ENCODE measurements at regions not wholly inside any gene's neighbourhood (a gene's known extent, or its start where the extent isn't known, plus 50 kb on each side); places are given as distances from the start of the nearest gene placed in this dataset.

GRCh38 chr1:209232197-209232596 is 351.3 kb upstream of the CAMK1G start:
- Mint-ChIP-seq H3K27ac (no peak overlapping the region), H3K36me3 (ENCODE audit: low read depth) (no peaks in the 10 kb centered on the region), H3K9me3 (peaks cover 4% of the 10 kb centered on the region), H3K4me3 (no peak overlapping the region), H3K4me1 (ENCODE audit: low read depth) (no peaks in the 10 kb centered on the region), H3K27me3 (peaks cover 9% of the 10 kb centered on the region)
- POLR2A ChIA-PET = no interaction called here
- DNase-seq (no peak), ATAC-seq (no peak)
- CTCF ChIA-PET = interaction anchor here (1.3 kb wide), 1 partner anchor 14 kb away, joined by 3 read pairs; no protein-coding TSS in a partner anchor
- intact Hi-C loops (cut with micrococcal nuclease) = no loop called here
- TF ChIP-seq CTCF (IDR thresholded peaks at IDR 0.05) = no peak

- H3K4me1 Mint-ChIP-seq (ENCODE audit: low read depth) = no peaks in the 10 kb centered on the region
- no peak overlapping the region for H3K27ac Mint-ChIP-seq
- CTCF ChIA-PET = interaction anchor here (1.3 kb wide), 1 partner anchor 13 kb away, joined by 3 read pairs; no protein-coding TSS in a partner anchor
Observed at GRCh38 chr1:209232759-209233158, 350.8 kb upstream of the CAMK1G start.

GRCh38 chr1:209235166-209235565 is 348.3 kb upstream of the CAMK1G start:
- no peak for ATAC-seq
- no peaks in the 10 kb centered on the region for H3K4me1 Mint-ChIP-seq (ENCODE audit: low read depth)
- intact Hi-C loops (cut with micrococcal nuclease) = no loop called here
- peaks cover 4% of the 10 kb centered on the region for H3K9me3 Mint-ChIP-seq
- H3K4me3 Mint-ChIP-seq = no peak overlapping the region
- no peaks in the 10 kb centered on the region for H3K36me3 Mint-ChIP-seq (ENCODE audit: low read depth)
- no peak overlapping the region for H3K27ac Mint-ChIP-seq
- peaks cover 7% of the 10 kb centered on the region for H3K27me3 Mint-ChIP-seq
- ChIA-PET CTCF (interaction anchor here (1.0 to 2.3 kb wide), 2 partner anchors 14 to 28 kb away, joined by 4 to 9 read pairs; no protein-coding TSS in a partner anchor), POLR2A (no interaction called here)
- no peak for DNase-seq
- no peak for TF ChIP-seq CTCF (IDR thresholded peaks at IDR 0.05)

More at GRCh38 chr1:209232759-209233158, 350.8 kb upstream of the CAMK1G start:
- no peaks in the 10 kb centered on the region for H3K36me3 Mint-ChIP-seq (ENCODE audit: low read depth)
- H3K4me3 Mint-ChIP-seq = no peak overlapping the region
- POLR2A ChIA-PET = no interaction called here
- no peak for ATAC-seq
- no peak for DNase-seq
- TF ChIP-seq CTCF (IDR thresholded peaks at IDR 0.05) = no peak
- peaks cover 9% of the 10 kb centered on the region for H3K27me3 Mint-ChIP-seq
- H3K9me3 Mint-ChIP-seq = peaks cover 4% of the 10 kb centered on the region
- intact Hi-C loops (cut with micrococcal nuclease) = no loop called here

- H3K27ac Mint-ChIP-seq = no peak overlapping the region
- ChIA-PET CTCF (interaction anchor here (1.5 to 3.1 kb wide), 2 partner anchors 10 to 14 kb away, joined by 4 to 24 read pairs; no protein-coding TSS in a partner anchor), POLR2A (no interaction called here)
- no peaks in the 10 kb centered on the region for H3K4me1 Mint-ChIP-seq (ENCODE audit: low read depth)
- peaks cover 2% of the 10 kb centered on the region for H3K27me3 Mint-ChIP-seq
- DNase-seq = no peak
- intact Hi-C loops (cut with micrococcal nuclease) = no loop called here
- H3K9me3 Mint-ChIP-seq = no peaks in the 10 kb centered on the region
- TF ChIP-seq CTCF (IDR thresholded peaks at IDR 0.05) = no peak
- no peaks in the 10 kb centered on the region for H3K36me3 Mint-ChIP-seq (ENCODE audit: low read depth)
- no peak overlapping the region for H3K4me3 Mint-ChIP-seq
- no peak for ATAC-seq
Observed at GRCh38 chr1:209238356-209238755, 345.2 kb upstream of the CAMK1G start.

GRCh38 chr1:209240351-209240750 is 343.2 kb upstream of the CAMK1G start:
- H3K36me3 Mint-ChIP-seq (ENCODE audit: low read depth) = no peaks in the 10 kb centered on the region
- no peak for ATAC-seq
- H3K4me1 Mint-ChIP-seq (ENCODE audit: low read depth) = no peaks in the 10 kb centered on the region
- DNase-seq = no peak
- TF ChIP-seq CTCF (IDR thresholded peaks at IDR 0.05) = no peak
- ChIA-PET CTCF (interaction anchor here (3.1 kb wide), 1 partner anchor 8 kb away, joined by 24 read pairs; no protein-coding TSS in a partner anchor), POLR2A (no interaction called here)
- no peak overlapping the region for H3K27ac Mint-ChIP-seq
- intact Hi-C loops (cut with micrococcal nuclease) = no loop called here
- H3K27me3 Mint-ChIP-seq = peaks cover 2% of the 10 kb centered on the region
- no peaks in the 10 kb centered on the region for H3K9me3 Mint-ChIP-seq
- H3K4me3 Mint-ChIP-seq = no peak overlapping the region
